HG03196 (cell line): ENCODE measurements at regions not wholly inside any gene's neighbourhood (a gene's known extent, or its start where the extent isn't known, plus 50 kb on each side); places are given as distances from the start of the nearest gene placed in this dataset.

Experiments used
- ATAC-seq: cut with Tn5 transposase; IDR thresholded peaks from one replicate; pipeline ENCODE4 v1.9.1; 2021; ENCODE audit not compliant: unreplicated experiment

- ATAC-seq, result no peak
These were observed 155.4 kb downstream of the ARL4C start for GRCh38 chr2:234341306-234341985.

- ATAC-seq, result no peak
These were observed 157.4 kb downstream of the ARL4C start for GRCh38 chr2:234339501-234339900.

DNA sequence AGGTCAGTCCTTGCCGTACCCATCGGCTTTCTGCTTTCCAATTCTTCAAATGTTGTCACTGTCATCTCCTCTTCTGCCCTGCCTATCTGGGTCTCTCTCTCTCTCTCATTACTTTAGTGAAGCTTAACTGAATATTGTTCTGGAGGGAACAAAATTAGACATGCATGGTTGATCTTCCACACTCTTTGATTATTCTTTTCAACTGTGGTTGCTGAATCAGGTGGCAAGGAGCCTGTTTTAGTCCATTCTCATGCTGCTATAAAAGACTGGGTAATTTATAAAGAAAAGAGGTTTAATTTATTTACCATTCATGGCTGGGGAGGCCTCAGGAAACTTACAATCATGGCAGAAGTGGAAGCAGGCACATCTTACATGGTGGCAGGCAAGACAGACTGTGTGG, 157.9 kb downstream of the ARL4C start:
- no peak for ATAC-seq

DNA sequence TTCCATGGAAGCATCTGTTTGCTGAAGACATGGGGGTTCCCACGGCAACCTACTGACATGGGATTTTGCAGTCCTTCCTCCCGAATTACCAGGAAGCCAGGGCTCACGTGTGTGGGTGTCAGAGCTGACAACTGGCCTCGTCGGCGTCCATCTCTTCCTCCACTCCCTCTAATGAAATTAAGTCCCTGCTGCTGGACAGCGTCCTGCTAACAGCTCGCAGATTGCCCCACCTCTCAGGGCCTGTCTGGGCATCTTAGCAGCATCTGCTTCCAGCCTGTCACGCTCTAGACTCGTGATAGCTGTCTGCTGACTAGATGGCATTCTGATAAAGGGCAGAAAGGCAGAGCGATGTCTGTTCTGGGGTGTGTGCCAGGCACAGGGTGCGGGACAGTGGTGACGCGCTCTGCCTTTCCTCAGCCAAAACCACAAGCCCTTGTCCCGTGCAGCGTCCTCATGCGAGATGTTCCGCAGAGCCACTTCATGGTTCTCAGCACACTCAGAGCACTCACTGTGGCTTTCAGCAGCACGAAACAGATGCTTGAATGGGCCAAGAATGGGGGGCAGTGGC, 161.1 kb downstream of the ARL4C start:
- no peak for ATAC-seq

DNA sequence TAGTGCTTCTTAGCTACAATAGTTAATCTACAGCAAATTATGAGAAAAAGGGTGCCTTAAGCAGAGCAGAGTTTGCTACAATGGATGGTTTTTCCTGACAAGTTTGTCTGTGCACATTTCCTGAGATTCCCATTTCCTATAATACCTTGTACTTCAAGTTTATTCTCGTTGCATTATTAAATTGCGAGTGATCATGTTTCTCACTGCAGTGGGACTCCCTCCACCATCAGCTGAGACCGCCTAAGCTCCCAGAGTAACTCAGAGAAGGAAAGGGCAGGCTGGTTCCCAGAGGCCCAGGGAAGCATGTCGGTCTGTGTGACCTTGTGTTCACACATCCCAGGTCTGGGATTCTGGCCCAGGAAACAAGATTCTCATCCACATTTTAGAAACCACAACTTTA, 162.1 kb downstream of the ARL4C start:
- no peak for ATAC-seq

GRCh38 chr2:234334151-234334550, 162.7 kb downstream of the ARL4C start:
- no peak for ATAC-seq

GRCh38 chr2:234333168-234334130, 163.4 kb downstream of the ARL4C start:
- no peak for ATAC-seq

GRCh38 chr2:234331966-234332365, 164.9 kb downstream of the ARL4C start:
- no peak for ATAC-seq

DNA sequence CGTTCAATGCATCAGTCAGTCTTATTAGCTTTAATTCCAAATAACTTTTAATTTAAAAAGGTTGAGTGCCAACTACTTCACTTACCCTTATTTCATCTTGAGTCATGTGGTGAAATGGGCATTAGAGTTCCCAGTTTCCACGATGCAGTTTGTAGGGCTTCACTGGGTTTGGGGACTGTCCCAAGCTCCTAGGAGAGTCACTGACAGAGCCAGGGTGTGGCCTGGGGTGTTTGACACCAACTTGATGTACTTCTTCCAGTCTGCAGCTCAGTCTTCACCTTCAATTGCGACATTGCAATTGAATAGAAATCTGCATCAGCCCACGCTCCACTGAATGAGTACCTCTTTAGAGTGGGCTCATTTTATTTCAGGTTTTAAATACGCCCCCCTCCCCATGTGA, 165.3 kb downstream of the ARL4C start:
- ATAC-seq, result no peak

DNA sequence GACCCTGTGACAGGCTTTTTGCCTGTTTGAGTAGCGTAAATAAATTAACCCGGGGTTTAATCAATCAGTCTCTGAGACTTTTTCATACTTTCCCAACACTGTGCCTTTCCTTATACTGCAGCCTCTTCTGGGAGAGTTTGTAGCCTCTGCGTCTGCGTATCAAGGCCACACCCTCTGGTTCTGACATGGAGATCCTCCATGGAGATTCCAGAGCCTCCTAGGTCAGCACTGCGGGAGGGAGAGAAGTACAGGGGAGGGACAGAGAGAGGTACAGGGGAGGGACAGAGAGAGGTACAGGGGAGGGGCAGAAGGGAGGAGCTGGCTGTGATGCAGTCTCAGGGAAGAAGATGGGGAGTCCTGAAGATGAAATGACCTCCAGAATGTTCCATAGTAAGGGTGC, 166.0 kb downstream of the ARL4C start:
- no peak for ATAC-seq

DNA sequence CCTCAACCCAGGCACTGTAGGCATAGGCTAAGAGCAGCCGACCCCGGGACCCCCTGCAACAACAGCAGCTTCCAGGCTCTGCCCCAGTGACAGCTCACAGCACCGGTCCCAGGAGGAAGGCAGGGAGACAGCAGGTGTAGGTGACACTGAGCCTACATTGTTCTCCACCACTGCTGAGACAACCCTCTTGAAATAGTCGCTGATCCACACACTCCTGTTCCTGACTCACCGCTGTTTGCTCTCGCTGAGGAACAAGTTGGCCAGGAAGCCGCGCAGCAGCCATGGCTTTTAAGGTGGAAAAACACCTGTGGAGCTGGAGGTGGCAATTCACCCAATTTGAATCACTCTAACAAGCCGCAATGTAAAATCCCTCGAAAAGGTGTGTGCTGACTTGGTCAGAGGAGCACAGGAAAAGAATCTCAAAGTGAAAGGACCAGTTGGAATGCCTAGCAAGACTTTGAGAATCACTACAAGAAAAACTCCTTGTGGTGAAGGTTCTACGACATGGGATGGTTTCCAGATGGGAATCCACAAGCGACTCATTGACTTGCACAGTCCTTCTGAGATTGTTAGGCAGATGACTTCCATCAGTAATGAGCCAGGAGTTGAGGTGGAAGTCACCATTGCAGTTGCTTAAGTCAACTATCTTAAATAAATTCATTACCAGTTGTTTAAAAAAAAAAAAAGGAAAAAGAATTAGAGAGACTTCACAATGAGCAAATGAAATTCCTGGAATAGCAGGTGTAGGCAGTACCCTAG, 167.5 kb downstream of the ARL4C start:
- ATAC-seq, result no peak

DNA sequence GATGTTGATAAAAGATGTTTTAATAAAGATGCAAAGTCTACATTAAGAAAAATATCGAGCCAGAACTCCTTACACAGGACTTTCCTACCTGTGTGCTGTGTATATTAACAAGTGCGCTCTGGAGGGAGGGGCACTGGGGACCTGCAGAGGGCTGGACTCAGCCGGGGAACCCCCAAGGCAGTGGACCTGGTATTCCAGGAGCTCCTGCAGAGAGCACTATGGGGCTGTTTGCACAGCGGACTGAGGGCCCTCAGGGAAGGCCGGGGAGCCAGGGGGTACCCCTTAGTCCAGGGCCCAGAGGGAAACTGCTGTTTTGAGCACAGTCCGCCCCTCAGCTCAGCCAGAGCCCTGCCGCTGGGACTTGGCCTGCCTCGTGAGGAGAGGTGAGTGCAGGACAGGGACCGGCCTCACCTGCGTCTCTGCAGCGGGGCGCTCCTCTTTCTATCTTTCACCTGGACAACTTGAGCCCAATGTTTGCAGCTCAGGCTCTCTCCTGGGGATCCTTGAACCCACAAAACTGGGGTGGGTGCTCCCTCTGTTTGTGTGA, 168.4 kb downstream of the ARL4C start:
- no peak for ATAC-seq

- ATAC-seq, result no peak
These were observed 170.2 kb downstream of the ARL4C start for GRCh38 chr2:234326694-234327093.

GRCh38 chr2:234324116-234324515, 172.8 kb downstream of the ARL4C start:
- no peak for ATAC-seq

DNA sequence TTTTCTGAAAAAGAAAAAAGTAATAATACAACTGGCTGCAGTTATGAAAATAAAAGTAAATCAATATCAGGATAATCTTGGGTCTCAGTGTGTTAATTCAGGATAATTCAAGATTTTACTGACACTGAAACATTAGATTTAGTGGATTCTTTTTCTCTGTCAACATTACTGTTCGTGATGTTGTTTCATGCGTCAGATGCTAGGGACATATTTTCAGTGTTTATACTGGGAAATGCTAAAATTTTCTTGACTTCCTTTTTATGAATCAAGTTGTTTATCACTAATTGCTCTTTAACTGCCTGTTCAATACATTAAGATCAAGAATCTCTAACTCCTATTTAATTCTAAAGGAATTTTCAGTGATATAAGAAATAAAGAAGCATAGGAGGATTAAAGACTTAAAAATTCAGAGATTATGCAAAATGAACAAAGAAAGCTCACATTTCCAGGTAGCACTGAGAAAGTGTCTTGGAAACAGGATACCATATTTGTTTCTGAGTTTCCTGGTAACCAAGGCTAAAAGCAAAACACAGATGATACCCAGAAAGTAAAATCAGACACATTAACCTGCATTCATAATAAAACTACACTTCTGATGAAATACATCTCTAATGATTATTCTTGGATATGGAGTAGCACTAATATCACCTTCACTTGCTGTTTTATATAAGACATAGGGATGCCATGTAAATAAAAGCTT, 174.0 kb downstream of the ARL4C start:
- ATAC-seq, result no peak

DNA sequence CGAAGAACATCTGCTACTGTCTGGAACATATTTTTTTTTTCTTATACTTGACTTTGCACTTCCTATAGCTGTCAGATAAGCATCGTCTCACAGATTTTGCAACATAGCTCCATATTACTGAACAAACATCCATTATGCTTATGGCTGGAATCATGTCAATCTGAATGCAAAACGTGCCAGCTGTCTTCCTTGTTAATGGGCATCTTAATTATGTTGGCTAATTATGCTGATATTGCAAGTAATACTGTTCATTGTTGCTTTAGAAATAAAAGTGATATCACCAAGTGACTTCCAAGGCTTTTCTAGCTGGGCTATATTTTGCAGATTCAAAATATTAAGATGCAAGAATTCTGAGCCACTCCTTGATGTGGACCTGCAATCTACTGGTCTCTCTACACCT, 176.8 kb downstream of the ARL4C start:
- ATAC-seq, result no peak

DNA sequence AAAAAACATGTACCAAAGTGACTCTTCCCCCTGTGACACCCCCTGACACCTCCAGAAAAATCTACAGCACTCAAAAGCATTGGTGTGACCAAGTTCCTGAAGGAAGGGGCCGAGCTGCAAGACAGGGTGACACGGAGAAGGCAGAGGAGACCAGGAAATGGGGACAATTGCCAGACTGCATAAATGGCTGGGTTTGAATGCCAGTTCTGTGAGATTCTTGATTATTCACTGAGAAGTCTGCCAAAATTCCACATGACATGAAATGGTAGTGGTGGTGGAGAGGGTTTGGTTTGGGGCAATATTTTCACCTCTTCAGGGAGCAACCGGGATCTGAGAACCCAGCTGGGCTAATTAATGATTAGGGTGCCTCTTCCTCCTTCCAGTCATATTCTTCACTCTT, 178.5 kb downstream of the ARL4C start:
- ATAC-seq, result no peak

GRCh38 chr2:234313558-234313957, 183.3 kb downstream of the ARL4C start:
- no peak for ATAC-seq

DNA sequence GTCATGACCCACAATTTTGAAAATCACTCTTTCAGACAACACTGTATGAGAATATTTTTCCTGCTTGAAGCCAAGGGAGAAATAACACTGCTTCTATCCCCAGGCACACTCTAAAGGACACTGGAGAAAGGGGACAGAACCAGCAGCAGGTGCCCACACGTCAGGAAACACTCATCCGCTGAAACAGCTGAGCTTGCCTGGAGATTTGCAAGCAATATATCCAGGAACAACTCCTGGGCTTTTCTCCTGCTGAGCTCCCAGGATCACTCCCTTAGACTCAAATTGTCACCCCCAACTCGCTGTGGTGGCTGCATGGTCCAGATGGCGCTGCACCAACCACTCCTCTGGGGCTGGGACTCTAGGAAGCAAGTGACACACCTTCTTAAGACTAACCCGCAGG, 186.7 kb downstream of the ARL4C start:
- no peak for ATAC-seq

- ATAC-seq, result no peak
These were observed 187.4 kb downstream of the ARL4C start for GRCh38 chr2:234309431-234309830.
